Gastroesophageal sphincter (tissue), 3 donors: ENCODE measurements at regions not wholly inside any gene's neighbourhood (a gene's known extent, or its start where the extent isn't known, plus 50 kb on each side); places are given as distances from the start of the nearest gene placed in this dataset.
"Not testable (repeated sequence)": the region's sequence is repeated elsewhere in the genome, so short reads cannot be mapped to it uniquely, and the experiment has no call there.

Source experiments
- CTCF ChIP-seq, 4 experiments: fragments of 200-600 bp in 2 of 4; fragments of 450-650 bp in 2 of 4; sonication (generic) in 1 of 4; IDR thresholded peaks; one replicate each; pipeline ENCODE4 v1.5.1; 2017 to 2019; ENCODE audit warnings: antibody characterized with exemption in 4 of 4, mild to moderate bottlenecking in 2 of 4, moderate library complexity in 2 of 4
- POLR2A ChIP-seq, 2 donors: fragments of 450-650 bp; IDR thresholded peaks; one replicate each; pipeline ENCODE4 v1.6.1; 2017; ENCODE audit warnings: antibody characterized with exemption in 2 of 2, mild to moderate bottlenecking in 2 of 2, moderate library complexity in 1 of 2
- POLR2AphosphoS5 ChIP-seq: sonication (generic); formaldehyde crosslinking; IDR thresholded peaks from one replicate; pipeline ENCODE4 v1.6.1; 2017; ENCODE audit warnings: antibody characterized with exemption

DNA sequence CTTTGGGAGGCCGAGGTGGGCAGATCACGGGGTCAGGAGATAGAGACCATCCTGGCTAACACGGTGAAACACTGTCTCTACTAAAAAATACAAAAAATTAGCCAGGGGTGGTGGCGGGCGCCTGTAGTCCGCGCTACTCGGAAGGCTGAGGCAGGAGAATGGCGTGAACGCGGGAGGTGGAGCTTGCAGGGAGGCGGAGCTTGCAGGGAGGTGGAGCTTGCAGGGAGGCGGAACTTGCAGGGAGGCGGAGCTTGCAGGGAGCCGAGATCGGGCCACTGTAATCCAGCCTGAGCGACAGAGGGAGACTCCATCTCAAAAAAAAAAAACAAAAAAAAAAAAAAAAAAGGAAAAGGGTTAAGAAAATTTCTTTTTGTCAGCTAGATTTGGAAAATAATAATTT is 842.8 kb upstream of the COBL start:
- not testable (repeated sequence) for TF ChIP-seq POLR2A (IDR thresholded peaks at IDR 0.05); CTCF (IDR thresholded peaks at IDR 0.05); POLR2AphosphoS5
